ENCODE measurements at regions not wholly inside any gene's neighbourhood (a gene's known extent, or its start where the extent isn't known, plus 50 kb on each side); places are given as distances from the start of the nearest gene placed in this dataset.

DNA sequence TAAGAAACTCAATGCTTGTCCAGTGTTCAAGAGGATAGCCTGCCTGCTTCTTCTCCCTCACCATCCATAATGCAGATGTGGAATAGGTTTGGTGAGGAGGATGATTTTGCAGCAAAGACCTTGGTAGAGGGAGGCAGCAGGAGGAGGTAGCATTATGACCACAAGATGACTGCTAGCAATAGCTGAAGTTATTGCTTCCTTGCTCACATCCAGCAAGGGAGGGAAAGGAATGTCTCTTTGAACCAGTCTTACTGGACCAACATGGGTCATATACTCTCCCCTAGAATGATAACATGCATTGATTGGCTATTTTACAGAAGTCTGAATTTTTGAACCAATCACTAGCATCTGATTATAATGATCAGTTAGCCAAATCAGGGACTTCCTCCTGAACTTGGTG, 607.6 kb downstream of the EBF1 start:
- H4K20me1 ChIP-seq (ENCODE audit: control insufficient read depth, extremely low read depth, insufficient read depth, low read length), result no peaks in the 10 kb centered on the region
- no peak overlapping the region for H3K4me2 ChIP-seq (ENCODE audit: control insufficient read depth, extremely low read depth, insufficient read depth, low read depth, low read length)
- DNase-seq (ENCODE audit: low read depth, low spot score) (no peak), FAIRE-seq (no peak)
- no peaks in the 10 kb centered on the region for H3K27me3 ChIP-seq (ENCODE audit: control insufficient read depth, extremely low read depth, insufficient read depth, low read length)
- no peaks in the 10 kb centered on the region for H3K36me3 ChIP-seq (ENCODE audit: control insufficient read depth in 2 of 2, extremely low read depth in 1 of 2, insufficient read depth in 2 of 2, low read length in 2 of 2)
- no peaks in the 10 kb centered on the region for H3K9me1 ChIP-seq (ENCODE audit: control insufficient read depth, extremely low read depth, insufficient read depth, low read length)
- no peaks in the 10 kb centered on the region for H3K9me3 ChIP-seq (ENCODE audit: control insufficient read depth, low read depth, low read length)
- H3K4me3 ChIP-seq (ENCODE audit: control insufficient read depth in 2 of 3, extremely low read depth in 1 of 3, insufficient read depth in 2 of 3, low read depth in 1 of 3, low read length in 3 of 3), result no peak overlapping the region
- no peak for TF ChIP-seq CTCF (optimal IDR thresholded peaks at IDR 0.05 in 1 of 3, IDR thresholded peaks at IDR 0.05 in 1 of 3, conservative IDR thresholded peaks at IDR 0.05 in 1 of 3; ENCODE audit: extremely low read depth in 1 of 3, insufficient read depth in 2 of 3, low read length in 3 of 3)
- no peak for TF ChIP-seq EZH2 (IDR thresholded peaks at IDR 0.05; ENCODE audit: low read length)
- no peak overlapping the region for H3K9ac ChIP-seq (ENCODE audit: control insufficient read depth, extremely low read depth, insufficient read depth, low read length)
- H2AFZ ChIP-seq (ENCODE audit: control insufficient read depth, low read length), result no peak overlapping the region
- H3K27ac ChIP-seq (ENCODE audit: control insufficient read depth, insufficient read depth, low read length), result no peak overlapping the region
- dilution Hi-C loops (cut with MboI; ENCODE audit: extremely low pct_ligation_motif_present, low sequenced_read_pairs), result no loop called here
- no peaks in the 10 kb centered on the region for H3K4me1 ChIP-seq (ENCODE audit: control insufficient read depth, extremely low read depth, insufficient read depth, low read length)
- H3K79me2 ChIP-seq (ENCODE audit: control insufficient read depth, insufficient read depth, low read length), result no peaks in the 10 kb centered on the region

- H3K27me3 ChIP-seq (ENCODE audit: control insufficient read depth, extremely low read depth, insufficient read depth, low read length), result no peaks in the 10 kb centered on the region
- H4K20me1 ChIP-seq (ENCODE audit: control insufficient read depth, extremely low read depth, insufficient read depth, low read length), result no peaks in the 10 kb centered on the region
- dilution Hi-C loops (cut with MboI; ENCODE audit: extremely low pct_ligation_motif_present, low sequenced_read_pairs), result no loop called here
- DNase-seq (ENCODE audit: low read depth, low spot score) (no peak), FAIRE-seq (no peak)
- no peak overlapping the region for H3K27ac ChIP-seq (ENCODE audit: control insufficient read depth, insufficient read depth, low read length)
- H3K9me1 ChIP-seq (ENCODE audit: control insufficient read depth, extremely low read depth, insufficient read depth, low read length), result no peaks in the 10 kb centered on the region
- H3K79me2 ChIP-seq (ENCODE audit: control insufficient read depth, insufficient read depth, low read length), result no peaks in the 10 kb centered on the region
- H3K4me1 ChIP-seq (ENCODE audit: control insufficient read depth, extremely low read depth, insufficient read depth, low read length), result no peaks in the 10 kb centered on the region
- H3K9ac ChIP-seq (ENCODE audit: control insufficient read depth, extremely low read depth, insufficient read depth, low read length), result no peak overlapping the region
- no peaks in the 10 kb centered on the region for H3K9me3 ChIP-seq (ENCODE audit: control insufficient read depth, low read depth, low read length)
- no peak overlapping the region for H3K4me2 ChIP-seq (ENCODE audit: control insufficient read depth, extremely low read depth, insufficient read depth, low read depth, low read length)
- no peaks in the 10 kb centered on the region for H3K36me3 ChIP-seq (ENCODE audit: control insufficient read depth in 2 of 2, extremely low read depth in 1 of 2, insufficient read depth in 2 of 2, low read length in 2 of 2)
- no peak overlapping the region for H3K4me3 ChIP-seq (ENCODE audit: control insufficient read depth in 2 of 3, extremely low read depth in 1 of 3, insufficient read depth in 2 of 3, low read depth in 1 of 3, low read length in 3 of 3)
- no peak overlapping the region for H2AFZ ChIP-seq (ENCODE audit: control insufficient read depth, low read length)
- no peak for TF ChIP-seq EZH2 (IDR thresholded peaks at IDR 0.05; ENCODE audit: low read length)
- TF ChIP-seq CTCF (optimal IDR thresholded peaks at IDR 0.05 in 1 of 3, IDR thresholded peaks at IDR 0.05 in 1 of 3, conservative IDR thresholded peaks at IDR 0.05 in 1 of 3; ENCODE audit: extremely low read depth in 1 of 3, insufficient read depth in 2 of 3, low read length in 3 of 3), result no peak
Observed at GRCh38 chr5:158487664-158488063, 612.1 kb downstream of the EBF1 start.

All from keratinocyte (primary cell).